ENCODE measurements at regions not wholly inside any gene's neighbourhood (a gene's known extent, or its start where the extent isn't known, plus 50 kb on each side); places are given as distances from the start of the nearest gene placed in this dataset.

- no peak for TF ChIP-seq SUZ12 (IDR thresholded peaks at IDR 0.05; ENCODE audit: extremely low read depth, insufficient read depth, insufficient read length)
- TF ChIP-seq YY1 (IDR thresholded peaks at IDR 0.05; ENCODE audit: insufficient read depth, insufficient read length), result no peak
These were observed 140.5 kb downstream of the DIRAS2 start for GRCh38 chr9:90502134-90502533.
